ENCODE measurements at regions not wholly inside any gene's neighbourhood (a gene's known extent, or its start where the extent isn't known, plus 50 kb on each side); places are given as distances from the start of the nearest gene placed in this dataset.

GRCh38 chr17:5741810-5742209, 157.5 kb upstream of the NLRP1 start:
- no peak overlapping the region for H3K9ac ChIP-seq (ENCODE audit: insufficient read length)
- no peaks in the 10 kb centered on the region for H3K36me3 ChIP-seq (ENCODE audit: insufficient read depth, low read length)
- H3K27ac ChIP-seq = no peak overlapping the region
- TF ChIP-seq FOXP2 (optimal IDR thresholded peaks at IDR 0.05; ENCODE audit: control extremely low read depth, extremely low read length, insufficient read depth) (no peak), POLR2AphosphoS5 (IDR thresholded peaks at IDR 0.05; ENCODE audit: borderline replicate concordance, low read depth, low read length) (no peak), EZH2 (IDR thresholded peaks at IDR 0.05) (no peak)
- no peaks in the 10 kb centered on the region for H3K9me3 ChIP-seq (ENCODE audit: low read depth, low read length)
- no peak for DNase-seq (ENCODE audit: low read depth, low spot score)
- H3K4me3 ChIP-seq = no peak overlapping the region

DNA sequence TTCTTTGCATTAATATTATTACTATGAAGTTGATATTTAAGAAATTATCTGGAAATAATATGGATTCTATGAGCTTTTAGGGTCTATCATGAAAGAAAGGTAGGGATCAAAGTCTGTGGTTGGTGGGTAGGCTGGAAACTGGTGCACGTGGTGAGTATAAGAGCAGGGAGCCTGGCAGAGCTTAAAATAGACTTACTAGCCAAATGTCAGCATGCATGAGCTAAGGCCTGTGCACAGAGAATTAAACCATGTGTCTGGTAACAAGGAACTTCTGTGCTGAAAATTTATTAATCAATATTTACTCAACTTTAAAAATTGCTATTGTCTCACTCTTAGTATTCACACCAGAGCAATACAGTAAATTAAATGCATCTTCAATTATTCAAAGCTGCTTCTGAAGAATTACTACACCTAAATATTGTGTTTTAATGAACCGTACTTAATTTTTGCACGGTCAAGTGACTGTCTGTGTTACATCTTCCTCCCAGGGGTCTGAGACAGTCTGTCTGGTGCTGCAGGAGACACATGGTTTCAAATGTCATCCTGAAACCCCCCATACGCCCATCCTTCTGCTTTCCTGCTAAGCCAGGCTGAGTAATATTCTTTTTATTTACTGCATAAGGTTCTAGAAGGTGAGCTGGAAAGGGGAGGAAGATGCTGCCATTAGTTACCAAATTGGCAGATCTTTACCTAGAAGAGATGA, 161.0 kb upstream of the NLRP1 start:
- Histone ChIP-seq H3K4me3 (no peak overlapping the region), H3K9me3 (ENCODE audit: low read depth, low read length) (no peaks in the 10 kb centered on the region), H3K36me3 (ENCODE audit: insufficient read depth, low read length) (no peaks in the 10 kb centered on the region), H3K9ac (ENCODE audit: insufficient read length) (no peak overlapping the region), H3K27ac (no peak overlapping the region)
- TF ChIP-seq FOXP2 (optimal IDR thresholded peaks at IDR 0.05; ENCODE audit: control extremely low read depth, extremely low read length, insufficient read depth) (no peak), EZH2 (IDR thresholded peaks at IDR 0.05) (no peak), POLR2AphosphoS5 (IDR thresholded peaks at IDR 0.05; ENCODE audit: borderline replicate concordance, low read depth, low read length) (no peak)
- no peak for DNase-seq (ENCODE audit: low read depth, low spot score)

DNA sequence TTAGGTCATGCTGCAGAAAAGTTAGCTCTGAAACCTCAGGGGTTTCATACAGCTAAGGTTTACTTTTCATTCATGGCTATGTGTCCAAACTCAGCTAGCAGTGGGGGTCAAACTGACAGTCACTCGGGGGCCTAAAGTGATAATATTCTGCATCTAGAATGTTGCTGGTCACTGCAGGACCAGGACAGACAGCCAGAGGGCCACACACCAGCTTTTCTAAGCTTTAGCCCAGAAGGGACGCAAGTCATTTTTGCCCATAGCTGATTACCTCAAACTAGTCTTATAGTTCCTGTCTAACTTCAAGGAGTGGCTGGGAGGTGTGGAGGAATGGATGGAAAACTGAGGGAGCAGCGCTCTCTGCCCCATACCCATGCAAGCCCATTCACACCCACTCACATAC, 163.0 kb upstream of the NLRP1 start:
- TF ChIP-seq POLR2AphosphoS5 (IDR thresholded peaks at IDR 0.05; ENCODE audit: borderline replicate concordance, low read depth, low read length) (no peak), EZH2 (IDR thresholded peaks at IDR 0.05) (no peak), FOXP2 (optimal IDR thresholded peaks at IDR 0.05; ENCODE audit: control extremely low read depth, extremely low read length, insufficient read depth) (no peak)
- H3K36me3 ChIP-seq (ENCODE audit: insufficient read depth, low read length) = no peaks in the 10 kb centered on the region
- H3K27ac ChIP-seq = no peak overlapping the region
- H3K9ac ChIP-seq (ENCODE audit: insufficient read length) = no peak overlapping the region
- DNase-seq (ENCODE audit: low read depth, low spot score) = no peak
- H3K9me3 ChIP-seq (ENCODE audit: low read depth, low read length) = no peaks in the 10 kb centered on the region
- H3K4me3 ChIP-seq = no peak overlapping the region

DNA sequence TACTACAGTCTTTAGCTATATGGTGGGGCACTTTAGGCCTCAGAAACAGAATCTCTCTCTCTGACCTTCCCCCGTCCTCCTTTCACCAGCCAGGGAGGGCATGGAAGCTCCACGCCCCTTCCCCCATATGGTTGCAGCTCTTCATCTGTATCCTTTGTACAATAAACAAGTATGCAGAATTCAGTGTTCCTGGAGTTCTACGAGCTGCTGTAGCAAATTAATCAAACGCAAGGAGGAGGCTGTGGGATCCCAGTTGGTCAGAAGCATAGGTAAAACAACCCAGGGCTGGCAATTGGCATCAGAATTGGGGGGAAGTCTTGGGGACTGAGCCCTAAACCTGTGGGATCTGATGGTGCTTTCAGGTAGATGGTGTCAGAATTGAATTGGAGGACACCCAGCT, 163.7 kb upstream of the NLRP1 start:
- H3K36me3 ChIP-seq (ENCODE audit: insufficient read depth, low read length) = no peaks in the 10 kb centered on the region
- H3K4me3 ChIP-seq = no peak overlapping the region
- H3K27ac ChIP-seq = no peak overlapping the region
- no peak for DNase-seq (ENCODE audit: low read depth, low spot score)
- H3K9me3 ChIP-seq (ENCODE audit: low read depth, low read length) = no peaks in the 10 kb centered on the region
- TF ChIP-seq POLR2AphosphoS5 (IDR thresholded peaks at IDR 0.05; ENCODE audit: borderline replicate concordance, low read depth, low read length) (no peak), FOXP2 (optimal IDR thresholded peaks at IDR 0.05; ENCODE audit: control extremely low read depth, extremely low read length, insufficient read depth) (no peak), EZH2 (IDR thresholded peaks at IDR 0.05) (no peak)
- no peak overlapping the region for H3K9ac ChIP-seq (ENCODE audit: insufficient read length)

GRCh38 chr17:5753421-5753820, 169.1 kb upstream of the NLRP1 start:
- DNase-seq (ENCODE audit: low read depth, low spot score) = no peak
- TF ChIP-seq FOXP2 (optimal IDR thresholded peaks at IDR 0.05; ENCODE audit: control extremely low read depth, extremely low read length, insufficient read depth) (no peak), POLR2AphosphoS5 (IDR thresholded peaks at IDR 0.05; ENCODE audit: borderline replicate concordance, low read depth, low read length) (no peak), EZH2 (IDR thresholded peaks at IDR 0.05) (no peak)
- Histone ChIP-seq H3K27ac (no peak overlapping the region), H3K9ac (ENCODE audit: insufficient read length) (no peak overlapping the region), H3K9me3 (ENCODE audit: low read depth, low read length) (no peaks in the 10 kb centered on the region), H3K36me3 (ENCODE audit: insufficient read depth, low read length) (no peaks in the 10 kb centered on the region), H3K4me3 (no peak overlapping the region)

GRCh38 chr17:5757314-5757907, 173.1 kb upstream of the NLRP1 start:
- H3K27ac ChIP-seq = no peak overlapping the region
- no peak overlapping the region for H3K4me3 ChIP-seq
- H3K9ac ChIP-seq (ENCODE audit: insufficient read length) = no peak overlapping the region
- no peak for DNase-seq (ENCODE audit: low read depth, low spot score)
- H3K36me3 ChIP-seq (ENCODE audit: insufficient read depth, low read length) = no peaks in the 10 kb centered on the region
- H3K9me3 ChIP-seq (ENCODE audit: low read depth, low read length) = no peaks in the 10 kb centered on the region
- TF ChIP-seq EZH2 (IDR thresholded peaks at IDR 0.05) = no peak
- TF ChIP-seq FOXP2 (optimal IDR thresholded peaks at IDR 0.05; ENCODE audit: control extremely low read depth, extremely low read length, insufficient read depth) = no peak
- no peak for TF ChIP-seq POLR2AphosphoS5 (IDR thresholded peaks at IDR 0.05; ENCODE audit: borderline replicate concordance, low read depth, low read length)

DNA sequence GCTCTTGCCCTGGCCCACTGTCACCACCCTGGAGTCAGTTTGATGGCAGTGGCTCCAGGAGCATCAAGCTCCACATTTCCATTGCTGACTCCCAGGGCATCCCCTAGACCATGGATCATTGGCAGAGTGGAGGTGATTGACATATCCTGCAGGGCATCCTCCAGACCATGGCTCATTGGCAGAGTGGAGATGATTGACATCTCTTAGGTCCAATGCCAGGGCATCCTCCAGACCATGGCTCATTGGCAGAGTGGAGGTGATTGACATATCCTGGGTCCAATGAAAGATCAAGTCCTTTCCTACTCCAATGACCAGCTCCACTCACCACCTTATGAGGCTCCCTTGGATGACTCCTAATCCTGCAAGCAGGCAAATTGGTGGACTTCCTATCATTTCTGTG, 174.3 kb upstream of the NLRP1 start:
- DNase-seq (ENCODE audit: low read depth, low spot score) = no peak
- Histone ChIP-seq H3K9me3 (ENCODE audit: low read depth, low read length) (no peaks in the 10 kb centered on the region), H3K36me3 (ENCODE audit: insufficient read depth, low read length) (no peaks in the 10 kb centered on the region), H3K4me3 (no peak overlapping the region), H3K27ac (no peak overlapping the region), H3K9ac (ENCODE audit: insufficient read length) (no peak overlapping the region)
- TF ChIP-seq POLR2AphosphoS5 (IDR thresholded peaks at IDR 0.05; ENCODE audit: borderline replicate concordance, low read depth, low read length) (no peak), EZH2 (IDR thresholded peaks at IDR 0.05) (no peak), FOXP2 (optimal IDR thresholded peaks at IDR 0.05; ENCODE audit: control extremely low read depth, extremely low read length, insufficient read depth) (no peak)

- no peaks in the 10 kb centered on the region for H3K9me3 ChIP-seq (ENCODE audit: low read depth, low read length)
- TF ChIP-seq FOXP2 (optimal IDR thresholded peaks at IDR 0.05; ENCODE audit: control extremely low read depth, extremely low read length, insufficient read depth) (no peak), POLR2AphosphoS5 (IDR thresholded peaks at IDR 0.05; ENCODE audit: borderline replicate concordance, low read depth, low read length) (no peak), EZH2 (IDR thresholded peaks at IDR 0.05) (no peak)
- DNase-seq (ENCODE audit: low read depth, low spot score) = no peak
These were observed 175.2 kb upstream of the NLRP1 start for GRCh38 chr17:5759501-5759925.

More at GRCh38 chr17:5759501-5759925, 175.2 kb upstream of the NLRP1 start:
- Histone ChIP-seq H3K36me3 (ENCODE audit: insufficient read depth, low read length) (no peaks in the 10 kb centered on the region), H3K9ac (ENCODE audit: insufficient read length) (no peak overlapping the region), H3K27ac (no peak overlapping the region), H3K4me3 (no peak overlapping the region)

All from SK-N-MC (cell line).